ENCODE measurements at regions not wholly inside any gene's neighbourhood (a gene's known extent, or its start where the extent isn't known, plus 50 kb on each side); places are given as distances from the start of the nearest gene placed in this dataset.

- Histone ChIP-seq H2AFZ (no peak overlapping the region), H3K9me3 (ENCODE audit: low read depth) (peaks cover 4% of the 10 kb centered on the region), H3K9me2 (ENCODE audit: insufficient read depth) (no peaks in the 10 kb centered on the region), H3K4me2 (ENCODE audit: unreplicated experiment) (no peak overlapping the region), H3K27ac (no peak overlapping the region), H3K79me2 (ENCODE audit: insufficient read depth) (no peaks in the 10 kb centered on the region), H3K4me1 (ENCODE audit: insufficient read depth) (no peaks in the 10 kb centered on the region), H3F3A (ENCODE audit: insufficient read depth) (no peaks in the 10 kb centered on the region), H3K4me3 (no peak overlapping the region), H3K36me3 (ENCODE audit: low read depth) (no peaks in the 10 kb centered on the region), H3K27me3 (replicated peaks; ENCODE audit: insufficient read depth) (no peaks in the 10 kb centered on the region), H4K20me1 (ENCODE audit: insufficient read depth) (no peaks in the 10 kb centered on the region), H3K9ac (no peak overlapping the region)
- no peak for DNase-seq
- WGBS, 2 experiments (ENCODE audit: low coverage in 1 of 2, low lambda C conversion rate in 2 of 2, missing lambda C conversion rate in 2 of 2), result 47 to 48% methylated on average over 3 of the region's 3 CpGs
- TF ChIP-seq EZH2phosphoT487 (IDR thresholded peaks at IDR 0.05; ENCODE audit: insufficient read depth, low read depth) (no peak), EZH2 (IDR thresholded peaks at IDR 0.05; ENCODE audit: insufficient read depth, poor library complexity, severe bottlenecking) (no peak)
- in situ Hi-C loops (cut with MboI), result no loop called here
These were observed 172.8 kb downstream of the KCNA4 start for GRCh38 chr11:29844031-29844430.

GRCh38 chr11:29842061-29842460, 174.8 kb downstream of the KCNA4 start:
- WGBS, 2 experiments (ENCODE audit: low coverage in 1 of 2, low lambda C conversion rate in 2 of 2, missing lambda C conversion rate in 2 of 2), result 37 to 43% methylated on average over 3 of the region's 3 CpGs
- in situ Hi-C loops (cut with MboI), result no loop called here

DNA sequence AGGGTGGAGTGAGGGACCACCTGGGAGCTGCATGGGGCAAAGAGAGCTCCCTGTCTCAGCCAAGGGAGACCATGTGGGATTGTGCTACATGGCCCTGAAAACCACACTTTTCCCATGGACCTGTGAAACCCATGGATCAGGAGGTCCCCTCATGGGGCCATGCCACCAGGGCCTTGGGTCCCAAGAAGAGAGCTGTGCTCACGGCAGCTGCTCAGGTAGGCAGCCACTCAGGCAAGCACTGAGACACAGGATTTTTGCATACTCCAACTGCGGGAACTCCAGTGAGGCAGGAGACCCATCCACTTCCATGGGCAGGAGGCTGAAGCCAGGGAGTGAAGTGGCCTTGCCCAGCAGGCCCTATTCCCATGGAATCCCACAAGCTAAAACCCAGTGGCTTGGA, 190.0 kb downstream of the KCNA4 start:
- no peaks in the 10 kb centered on the region for H3K9me2 ChIP-seq (ENCODE audit: insufficient read depth)
- H3K9ac ChIP-seq, result no peak overlapping the region
- no peaks in the 10 kb centered on the region for H3K9me3 ChIP-seq (ENCODE audit: low read depth)
- H3K79me2 ChIP-seq (ENCODE audit: insufficient read depth), result no peaks in the 10 kb centered on the region
- TF ChIP-seq EZH2phosphoT487 (IDR thresholded peaks at IDR 0.05; ENCODE audit: insufficient read depth, low read depth) (no peak), EZH2 (IDR thresholded peaks at IDR 0.05; ENCODE audit: insufficient read depth, poor library complexity, severe bottlenecking) (no peak)
- no peaks in the 10 kb centered on the region for H4K20me1 ChIP-seq (ENCODE audit: insufficient read depth)
- no peak overlapping the region for H3K4me2 ChIP-seq (ENCODE audit: unreplicated experiment)
- in situ Hi-C loops (cut with MboI), result no loop called here
- no peaks in the 10 kb centered on the region for H3K36me3 ChIP-seq (ENCODE audit: low read depth)
- WGBS, 2 experiments (ENCODE audit: low coverage in 1 of 2, low lambda C conversion rate in 2 of 2, missing lambda C conversion rate in 2 of 2), result 27 to 37% methylated on average over 2 of the region's 2 CpGs
- no peak overlapping the region for H2AFZ ChIP-seq
- H3K4me1 ChIP-seq (ENCODE audit: insufficient read depth), result no peaks in the 10 kb centered on the region
- DNase-seq, result no peak
- H3K4me3 ChIP-seq, result no peak overlapping the region
- H3K27me3 ChIP-seq (replicated peaks; ENCODE audit: insufficient read depth), result no peaks in the 10 kb centered on the region
- no peak overlapping the region for H3K27ac ChIP-seq
- H3F3A ChIP-seq (ENCODE audit: insufficient read depth), result no peaks in the 10 kb centered on the region

More at GRCh38 chr11:29842061-29842460, 174.8 kb downstream of the KCNA4 start:
- H3K9me3 ChIP-seq (ENCODE audit: low read depth), result no peaks in the 10 kb centered on the region
- no peaks in the 10 kb centered on the region for H3K36me3 ChIP-seq (ENCODE audit: low read depth)
- H2AFZ ChIP-seq, result no peak overlapping the region
- no peaks in the 10 kb centered on the region for H3K79me2 ChIP-seq (ENCODE audit: insufficient read depth)
- H3K4me2 ChIP-seq (ENCODE audit: unreplicated experiment), result no peak overlapping the region
- no peak for DNase-seq
- H3K27ac ChIP-seq, result no peak overlapping the region
- H3K9me2 ChIP-seq (ENCODE audit: insufficient read depth), result no peaks in the 10 kb centered on the region
- no peaks in the 10 kb centered on the region for H3F3A ChIP-seq (ENCODE audit: insufficient read depth)
- H4K20me1 ChIP-seq (ENCODE audit: insufficient read depth), result no peaks in the 10 kb centered on the region
- no peak overlapping the region for H3K9ac ChIP-seq
- no peaks in the 10 kb centered on the region for H3K4me1 ChIP-seq (ENCODE audit: insufficient read depth)
- H3K4me3 ChIP-seq, result no peak overlapping the region
- no peaks in the 10 kb centered on the region for H3K27me3 ChIP-seq (replicated peaks; ENCODE audit: insufficient read depth)
- TF ChIP-seq EZH2phosphoT487 (IDR thresholded peaks at IDR 0.05; ENCODE audit: insufficient read depth, low read depth), result no peak
- no peak for TF ChIP-seq EZH2 (IDR thresholded peaks at IDR 0.05; ENCODE audit: insufficient read depth, poor library complexity, severe bottlenecking)

GRCh38 chr11:29816359-29816758, 200.5 kb downstream of the KCNA4 start:
- H3F3A ChIP-seq (ENCODE audit: insufficient read depth), result no peaks in the 10 kb centered on the region
- H3K9ac ChIP-seq, result no peak overlapping the region
- no peaks in the 10 kb centered on the region for H3K36me3 ChIP-seq (ENCODE audit: low read depth)
- H4K20me1 ChIP-seq (ENCODE audit: insufficient read depth), result no peaks in the 10 kb centered on the region
- H3K27ac ChIP-seq, result no peak overlapping the region
- no peaks in the 10 kb centered on the region for H3K27me3 ChIP-seq (replicated peaks; ENCODE audit: insufficient read depth)
- no peaks in the 10 kb centered on the region for H3K79me2 ChIP-seq (ENCODE audit: insufficient read depth)
- no peaks in the 10 kb centered on the region for H3K9me3 ChIP-seq (ENCODE audit: low read depth)
- H3K4me3 ChIP-seq, result no peak overlapping the region
- H3K4me2 ChIP-seq (ENCODE audit: unreplicated experiment), result no peak overlapping the region
- WGBS, 2 experiments (ENCODE audit: low coverage in 1 of 2, low lambda C conversion rate in 2 of 2, missing lambda C conversion rate in 2 of 2), result 30 to 31% methylated on average over 2 of the region's 2 CpGs
- in situ Hi-C loops (cut with MboI), result no loop called here
- TF ChIP-seq EZH2phosphoT487 (IDR thresholded peaks at IDR 0.05; ENCODE audit: insufficient read depth, low read depth), result no peak
- TF ChIP-seq EZH2 (IDR thresholded peaks at IDR 0.05; ENCODE audit: insufficient read depth, poor library complexity, severe bottlenecking), result no peak
- DNase-seq, result no peak
- H3K9me2 ChIP-seq (ENCODE audit: insufficient read depth), result no peaks in the 10 kb centered on the region
- H2AFZ ChIP-seq, result no peak overlapping the region
- H3K4me1 ChIP-seq (ENCODE audit: insufficient read depth), result no peaks in the 10 kb centered on the region

GRCh38 chr11:29809121-29809520, 207.7 kb downstream of the KCNA4 start:
- Histone ChIP-seq H3K9me3 (ENCODE audit: low read depth) (no peaks in the 10 kb centered on the region), H3K9me2 (ENCODE audit: insufficient read depth) (no peaks in the 10 kb centered on the region), H3K4me1 (ENCODE audit: insufficient read depth) (no peaks in the 10 kb centered on the region), H3K4me3 (no peak overlapping the region), H3F3A (ENCODE audit: insufficient read depth) (no peaks in the 10 kb centered on the region), H3K36me3 (ENCODE audit: low read depth) (no peaks in the 10 kb centered on the region), H2AFZ (no peak overlapping the region), H3K79me2 (ENCODE audit: insufficient read depth) (no peaks in the 10 kb centered on the region), H3K4me2 (ENCODE audit: unreplicated experiment) (no peak overlapping the region), H3K9ac (no peak overlapping the region), H4K20me1 (ENCODE audit: insufficient read depth) (no peaks in the 10 kb centered on the region), H3K27ac (no peak overlapping the region), H3K27me3 (replicated peaks; ENCODE audit: insufficient read depth) (no peaks in the 10 kb centered on the region)
- no peak for DNase-seq
- TF ChIP-seq EZH2 (IDR thresholded peaks at IDR 0.05; ENCODE audit: insufficient read depth, poor library complexity, severe bottlenecking), result no peak
- no peak for TF ChIP-seq EZH2phosphoT487 (IDR thresholded peaks at IDR 0.05; ENCODE audit: insufficient read depth, low read depth)
- in situ Hi-C loops (cut with MboI), result no loop called here
- WGBS, 2 experiments (ENCODE audit: low coverage in 1 of 2, low lambda C conversion rate in 2 of 2, missing lambda C conversion rate in 2 of 2), result 13 to 20% methylated on average over 3 of the region's 3 CpGs
